GM19372 (cell line): ENCODE measurements at regions not wholly inside any gene's neighbourhood (a gene's known extent, or its start where the extent isn't known, plus 50 kb on each side); places are given as distances from the start of the nearest gene placed in this dataset.

Experiments
- ATAC-seq: cut with Tn5 transposase; IDR thresholded peaks from one replicate; pipeline ENCODE4 v1.9.1; 2021; ENCODE audit warnings: mild to moderate bottlenecking, low read depth, moderate library complexity; ENCODE audit not compliant: unreplicated experiment

DNA sequence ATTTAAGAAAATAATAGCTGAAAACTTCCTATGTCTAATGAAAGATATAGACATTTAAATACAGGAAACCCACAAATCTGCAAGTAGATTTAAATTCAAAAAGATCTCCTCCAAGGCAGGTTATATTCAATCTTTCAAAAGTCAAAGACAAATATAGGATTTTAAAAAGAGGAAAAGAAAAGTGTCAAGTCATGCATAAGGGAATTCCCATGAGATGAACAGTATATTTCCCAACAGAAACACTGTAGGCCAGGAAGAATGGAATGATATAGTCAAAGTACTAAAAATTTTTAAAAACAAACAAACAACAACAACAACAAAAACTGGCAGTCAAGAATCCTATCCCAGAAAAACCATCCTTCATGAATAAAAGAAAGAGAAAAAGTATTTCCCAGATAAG is 806.5 kb upstream of the BRINP3 start:
- ATAC-seq: no peak

GRCh38 chr1:191290441-191290840 is 812.8 kb upstream of the BRINP3 start:
- ATAC-seq: no peak

DNA sequence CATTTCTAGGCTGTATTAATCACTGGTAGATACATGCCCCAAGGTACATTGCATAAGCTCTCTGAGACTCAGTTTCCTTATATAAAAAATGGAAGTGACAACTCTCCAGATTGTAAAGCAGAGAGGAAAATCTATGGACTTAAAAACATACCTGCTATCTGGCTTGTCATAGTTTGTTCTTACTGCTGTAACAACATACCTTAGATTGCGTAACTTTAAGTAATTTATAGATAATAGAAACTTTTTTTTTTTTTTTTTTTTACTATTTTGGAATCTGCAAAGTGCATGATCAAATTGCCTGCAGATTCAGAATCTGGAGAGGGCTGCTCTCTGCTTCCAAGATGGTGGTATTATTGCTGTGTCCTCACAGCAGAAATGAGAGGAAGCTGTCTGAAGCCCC is 827.7 kb upstream of the BRINP3 start:
- ATAC-seq: no peak

DNA sequence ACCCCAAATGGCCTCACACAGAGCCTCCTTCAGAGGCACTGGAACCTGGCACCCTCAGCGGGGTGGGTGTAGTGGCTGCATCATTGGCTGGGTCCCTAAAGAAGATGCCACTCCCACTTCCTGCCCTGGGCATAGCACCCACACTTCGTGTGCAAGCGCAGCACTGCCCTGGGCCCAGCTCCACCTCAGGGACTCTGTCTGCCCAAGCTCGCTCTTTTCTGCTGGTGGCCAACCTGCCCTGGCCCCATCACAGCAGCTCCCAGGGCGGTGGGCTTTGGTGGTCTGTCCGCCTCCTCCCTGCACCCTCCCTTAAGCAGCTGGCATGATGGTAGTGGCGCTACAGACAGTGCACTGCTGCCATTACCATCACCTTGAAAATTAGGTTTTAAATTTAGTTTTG is 829.3 kb upstream of the BRINP3 start:
- ATAC-seq: no peak

- ATAC-seq: no peak
Observed at GRCh38 chr1:191320062-191320461, 838.2 kb upstream of the RGS18 start.

DNA sequence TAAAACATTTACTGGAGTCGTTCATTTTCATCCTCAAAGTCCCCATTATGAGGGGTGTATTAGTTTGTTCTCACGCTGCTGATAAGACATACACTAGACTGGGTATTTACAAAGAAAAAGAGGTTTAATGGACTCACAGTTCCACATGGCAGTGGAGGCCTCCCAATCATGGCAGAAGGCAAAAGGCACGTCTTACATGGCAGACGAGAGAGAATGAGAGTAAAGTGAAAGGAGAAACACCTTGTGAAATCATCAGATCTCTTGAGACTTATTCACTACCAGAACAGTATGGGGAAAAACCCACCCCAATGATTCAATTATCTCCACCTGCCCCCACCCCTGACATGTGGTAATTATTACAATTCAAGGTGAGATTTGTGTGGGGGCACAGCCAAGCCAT is 830.4 kb upstream of the RGS18 start:
- ATAC-seq: no peak

GRCh38 chr1:191343816-191344215 is 814.4 kb upstream of the RGS18 start:
- ATAC-seq: no peak

DNA sequence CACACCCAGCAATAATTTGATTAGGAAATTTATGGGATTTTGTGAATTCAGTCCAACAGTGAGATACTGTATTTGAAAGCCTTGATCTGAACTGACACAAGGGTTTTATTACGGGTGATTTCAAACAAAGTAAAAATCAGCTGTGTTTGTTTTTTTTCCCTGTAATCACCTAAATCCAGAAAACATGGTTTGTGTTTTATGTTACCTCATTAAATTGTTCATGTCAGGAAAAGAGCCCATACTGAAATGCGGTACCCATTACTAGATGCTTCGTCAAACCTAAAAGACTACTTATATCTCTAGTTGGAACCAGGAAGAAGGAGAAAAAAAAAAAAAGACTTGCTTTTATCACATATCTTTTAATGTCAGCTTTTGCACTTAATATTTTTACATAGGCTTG is 811.9 kb upstream of the RGS18 start:
- ATAC-seq: no peak

DNA sequence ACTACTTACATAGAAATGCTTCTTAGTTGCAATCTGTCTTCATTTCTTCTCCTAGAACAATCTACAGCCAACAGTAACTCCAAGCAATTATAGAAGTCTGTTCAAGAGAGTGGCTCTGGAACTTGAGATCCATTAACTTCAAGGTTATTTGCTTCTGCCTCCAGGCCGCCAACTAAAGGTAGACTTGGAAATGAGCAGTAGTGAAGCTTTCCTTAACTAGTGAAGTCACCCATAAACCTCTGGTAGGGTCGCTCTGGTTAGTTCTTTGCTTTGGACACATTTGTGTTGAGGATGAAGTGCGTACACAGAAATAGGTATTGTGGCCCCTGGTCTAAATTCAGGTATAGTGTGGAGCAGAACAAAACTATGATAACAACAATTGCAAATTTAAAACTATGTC is 809.9 kb upstream of the RGS18 start:
- no peak for ATAC-seq

GRCh38 chr1:191350938-191351337 is 807.3 kb upstream of the RGS18 start:
- ATAC-seq: no peak

GRCh38 chr1:191358724-191359123 is 799.5 kb upstream of the RGS18 start:
- ATAC-seq: no peak

GRCh38 chr1:191366686-191367085 is 791.6 kb upstream of the RGS18 start:
- ATAC-seq: no peak

DNA sequence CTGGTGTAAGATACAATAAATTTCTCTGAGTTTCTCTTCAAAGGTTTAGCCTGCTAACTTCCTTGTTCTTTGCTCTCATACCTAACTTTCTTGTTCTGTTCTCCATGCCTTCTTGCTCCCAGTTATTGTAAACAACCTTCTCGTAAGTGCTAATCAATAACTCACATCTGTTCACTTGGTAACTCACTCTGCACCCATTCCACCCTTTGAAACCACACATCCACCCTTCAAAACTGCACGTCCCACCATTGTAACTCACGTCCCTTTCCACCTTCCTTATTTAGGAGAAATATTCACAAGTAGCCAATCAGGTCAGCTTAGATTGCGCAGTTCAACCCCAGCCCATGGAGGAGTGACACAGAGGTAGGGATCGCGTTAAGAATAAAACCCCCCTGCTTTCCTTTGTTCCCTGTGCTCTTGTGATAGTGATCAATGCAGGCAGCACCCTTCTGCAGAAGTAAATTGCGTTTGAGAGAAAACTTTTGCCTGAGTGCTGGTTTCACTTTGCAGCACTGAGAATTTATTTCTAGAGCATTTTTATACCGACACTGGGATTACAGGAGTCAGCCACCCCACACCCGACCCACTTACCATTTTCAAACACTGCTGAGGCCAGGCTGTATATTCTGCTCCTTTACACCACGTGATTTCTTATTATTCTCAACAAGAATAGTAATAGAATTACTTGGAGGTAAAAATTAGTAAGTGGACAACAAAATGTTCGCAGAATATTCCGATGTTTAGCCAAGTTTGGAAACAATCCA is 789.2 kb upstream of the RGS18 start:
- ATAC-seq: no peak

- ATAC-seq: no peak
Observed at GRCh38 chr1:191371626-191372025, 786.6 kb upstream of the RGS18 start.

- ATAC-seq: no peak
Observed at GRCh38 chr1:191388283-191388682, 770.0 kb upstream of the RGS18 start.

DNA sequence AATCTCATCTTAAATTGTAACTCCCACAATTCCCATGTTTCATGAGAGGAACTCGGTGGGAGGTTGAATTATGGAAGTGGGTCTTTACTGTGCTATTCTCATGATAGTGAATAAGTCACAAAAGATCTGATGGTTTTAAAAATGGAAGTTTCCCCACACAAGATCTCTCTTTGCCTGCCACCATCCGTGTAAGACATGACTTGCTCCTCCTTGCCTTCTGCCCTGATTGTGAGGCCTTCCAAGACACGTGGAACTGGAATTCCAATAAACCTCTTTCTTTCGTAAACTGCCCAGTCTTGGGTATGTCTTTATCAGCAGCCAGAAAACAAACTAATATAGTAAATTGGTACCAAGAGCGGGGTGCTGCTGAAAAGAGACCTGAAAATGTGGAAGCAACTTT is 761.6 kb upstream of the RGS18 start:
- ATAC-seq: no peak

- ATAC-seq: no peak
Observed at GRCh38 chr1:191398551-191398950, 759.7 kb upstream of the RGS18 start.

DNA sequence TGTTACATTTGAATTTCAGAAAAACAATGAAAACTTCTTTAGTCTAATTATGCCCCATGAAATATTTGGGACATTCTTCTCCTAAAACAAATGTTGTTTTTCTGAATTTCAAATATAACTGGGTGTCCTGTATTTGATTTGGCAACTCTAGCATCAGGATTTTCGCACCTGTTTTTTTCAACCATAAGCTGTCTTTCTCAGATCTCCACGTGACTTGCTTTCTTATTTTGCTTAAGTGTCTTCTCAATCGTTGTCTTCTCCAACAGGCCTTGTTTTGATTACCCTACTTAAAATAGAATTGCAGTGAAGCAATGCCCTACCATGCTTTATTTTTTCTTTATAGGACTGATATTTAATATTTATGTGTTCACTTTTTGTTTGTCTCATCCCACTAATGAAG is 752.8 kb upstream of the RGS18 start:
- no peak for ATAC-seq

DNA sequence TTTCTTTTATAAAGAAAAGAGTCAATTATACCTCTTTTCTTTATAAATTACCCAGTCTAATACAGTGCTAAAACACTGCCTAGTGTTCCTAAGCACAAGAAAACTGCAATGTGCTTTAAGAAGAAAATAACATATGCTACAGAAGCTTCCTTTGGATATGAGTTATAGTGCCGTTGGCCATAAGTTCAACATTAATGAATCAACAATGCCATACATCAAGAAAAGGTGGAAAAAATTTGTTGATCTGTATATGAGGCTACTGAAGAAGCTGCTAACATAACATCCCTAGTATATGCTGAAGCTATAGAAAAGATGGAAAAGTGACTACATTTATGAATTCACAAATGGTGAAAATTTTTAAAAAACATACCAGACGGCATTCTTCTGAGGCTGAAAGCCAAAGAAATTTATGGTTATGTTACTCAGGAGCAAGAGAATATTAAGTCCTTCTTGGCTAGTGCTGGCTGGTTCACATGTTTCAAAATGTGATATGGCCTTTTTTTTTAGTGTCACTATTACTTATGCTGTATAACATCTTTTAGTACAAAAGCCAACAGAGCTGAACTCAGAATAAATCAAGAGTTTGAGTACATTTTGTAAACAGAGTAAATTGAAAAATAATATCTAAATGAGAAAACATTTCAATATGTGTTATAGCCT is 743.2 kb upstream of the RGS18 start:
- no peak for ATAC-seq

DNA sequence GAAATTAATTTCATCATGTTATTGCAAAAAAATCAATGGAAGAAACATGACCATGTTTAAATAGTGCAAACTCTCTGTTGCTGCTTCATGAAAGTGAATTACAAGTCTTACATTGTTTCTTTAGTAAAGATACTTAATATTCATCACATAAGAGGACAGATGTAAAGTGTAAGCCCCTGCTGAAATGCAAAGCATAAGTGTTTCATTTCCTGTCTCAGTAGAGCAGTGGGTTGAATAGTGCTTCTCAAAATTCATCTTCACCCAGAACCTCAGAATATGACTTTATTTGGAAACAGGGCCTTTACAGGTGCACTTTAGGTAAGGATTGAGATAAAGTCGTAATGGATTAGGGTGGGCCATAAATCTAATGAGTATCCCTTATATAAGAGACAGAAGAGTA is 738.4 kb upstream of the RGS18 start:
- no peak for ATAC-seq

DNA sequence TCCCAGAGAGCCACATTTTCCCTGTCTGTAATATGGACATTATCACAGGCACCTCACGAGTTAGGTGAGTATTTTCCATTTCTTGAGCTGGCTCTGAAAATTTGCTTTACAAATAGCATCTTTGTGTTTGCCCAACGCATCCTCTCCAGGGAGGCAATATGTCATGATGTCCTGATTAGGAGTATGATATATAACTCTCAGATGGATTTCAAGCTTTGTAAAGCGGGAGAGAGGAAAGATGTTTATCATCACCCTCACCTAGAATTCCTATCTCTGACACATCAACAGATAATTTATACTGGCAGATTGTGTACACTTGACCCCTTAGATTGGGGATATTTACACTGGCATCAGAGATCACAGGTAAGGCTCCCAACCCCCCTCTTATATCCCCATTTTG is 730.7 kb upstream of the RGS18 start:
- ATAC-seq: no peak

DNA sequence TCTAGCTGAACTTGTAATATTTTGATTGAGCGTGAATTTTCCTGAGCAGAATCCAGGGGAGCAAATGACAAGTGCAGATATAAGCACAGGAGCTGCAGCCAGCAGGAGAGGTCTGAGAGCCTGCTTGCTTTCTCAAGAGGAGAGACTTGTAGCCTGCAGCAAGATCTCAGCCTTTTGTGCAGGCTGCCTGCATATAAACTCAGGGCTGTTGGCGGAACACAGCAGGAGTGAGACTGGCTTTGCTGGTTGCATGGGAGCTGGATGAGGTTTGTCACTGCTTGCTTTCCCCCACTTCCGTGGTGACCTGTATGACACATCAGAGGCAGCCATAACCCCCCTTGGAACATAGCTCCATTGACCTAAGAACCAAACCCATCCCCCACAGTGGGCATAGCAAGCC is 725.4 kb upstream of the RGS18 start:
- ATAC-seq: no peak
